Astrocyte (in vitro differentiated cells and primary cell): ENCODE measurements at regions not wholly inside any gene's neighbourhood (a gene's known extent, or its start where the extent isn't known, plus 50 kb on each side); places are given as distances from the start of the nearest gene placed in this dataset.

Experiments
- DNase-seq: peaks from one replicate; pipeline ENCODE4 v3.0.0-alpha.2; 2010; ENCODE audit warnings: low read depth
- FAIRE-seq: peaks from 2 replicates; lab custom pipeline; 2011; peaks lifted over from hg19 to GRCh38; lab: Jason Lieb, UNC
- H2AFZ ChIP-seq: 2 replicates; pipeline ENCODE4 v1.6.0; 2012; ENCODE audit warnings: low read depth, low read length, inconsistent platforms
- H3K27ac ChIP-seq: 2 replicates; pipeline ENCODE4 v1.5.1; 2011; ENCODE audit warnings: low read depth, low read length, inconsistent platforms
- H3K27me3 ChIP-seq: 2 replicates; pipeline ENCODE4 v1.6.0; 2011; ENCODE audit warnings: low read length, inconsistent platforms; ENCODE audit not compliant: insufficient read depth
- H3K36me3 ChIP-seq: 2 replicates; pipeline ENCODE4 v1.5.1; 2011; ENCODE audit warnings: low read length, inconsistent platforms; ENCODE audit not compliant: insufficient read depth
- H3K4me1 ChIP-seq: 2 replicates; pipeline ENCODE4 v1.5.1; 2011; ENCODE audit warnings: low read length, inconsistent platforms; ENCODE audit not compliant: insufficient read depth
- H3K4me2 ChIP-seq: 2 replicates; pipeline ENCODE4 v1.6.0; 2012; ENCODE audit warnings: low read length, inconsistent platforms
- H3K4me3 ChIP-seq: 2 replicates; pipeline ENCODE4 v1.5.1; 2011; ENCODE audit warnings: low read depth, mild to moderate bottlenecking, low read length, inconsistent platforms; ENCODE audit not compliant: insufficient read depth
- H3K79me2 ChIP-seq: 2 replicates; pipeline ENCODE4 v1.6.0; 2012; ENCODE audit warnings: mild to moderate bottlenecking, low read length, inconsistent platforms; ENCODE audit not compliant: insufficient read depth
- H3K9ac ChIP-seq: 2 replicates; pipeline ENCODE4 v1.6.0; 2012; ENCODE audit warnings: mild to moderate bottlenecking, low read length, inconsistent platforms
- H3K9me3 ChIP-seq: 2 replicates; pipeline ENCODE4 v1.5.1; 2012; ENCODE audit warnings: low read depth, mild to moderate bottlenecking, low read length, inconsistent platforms; ENCODE audit not compliant: insufficient read depth
- H4K20me1 ChIP-seq: 2 replicates; pipeline ENCODE4 v1.6.0; 2012; ENCODE audit warnings: low read length, inconsistent platforms; ENCODE audit not compliant: insufficient read depth
- H3K27ac Mint-ChIP-seq: one replicate; pipeline ENCODE4 v1.8.0; 2021; ENCODE audit warnings: mild to moderate bottlenecking, mixed read lengths; ENCODE audit not compliant: unreplicated experiment
- H3K27me3 Mint-ChIP-seq: one replicate; pipeline ENCODE4 v1.8.0; 2021; ENCODE audit warnings: low read depth, mixed read lengths; ENCODE audit not compliant: unreplicated experiment
- H3K36me3 Mint-ChIP-seq: one replicate; pipeline ENCODE4 v1.8.0; 2021; ENCODE audit warnings: low read depth, mixed read lengths; ENCODE audit not compliant: unreplicated experiment
- H3K4me1 Mint-ChIP-seq: one replicate; pipeline ENCODE4 v1.8.0; 2021; ENCODE audit warnings: low read depth, mixed read lengths; ENCODE audit not compliant: unreplicated experiment
- H3K4me3 Mint-ChIP-seq: one replicate; pipeline ENCODE4 v1.8.0; 2021; ENCODE audit warnings: mild to moderate bottlenecking, moderate library complexity, mixed read lengths; ENCODE audit not compliant: unreplicated experiment
- H3K9me3 Mint-ChIP-seq: one replicate; pipeline ENCODE4 v1.8.0; 2021; ENCODE audit warnings: mild to moderate bottlenecking, mixed read lengths; ENCODE audit not compliant: unreplicated experiment
- EZH2 ChIP-seq: IDR thresholded peaks from 2 replicates; pipeline ENCODE4 v1.6.1; 2012; ENCODE audit warnings: mild to moderate bottlenecking, low read length, inconsistent platforms; ENCODE audit not compliant: insufficient read depth
- TF ChIP-seq, protein P1 (sequence below): IDR thresholded peaks from 2 replicates; pipeline ENCODE4 v1.5.1; 2011; ENCODE audit warnings: low read depth, mild to moderate bottlenecking, inconsistent platforms, low read length, moderate library complexity; ENCODE audit not compliant: insufficient read depth

DNA sequence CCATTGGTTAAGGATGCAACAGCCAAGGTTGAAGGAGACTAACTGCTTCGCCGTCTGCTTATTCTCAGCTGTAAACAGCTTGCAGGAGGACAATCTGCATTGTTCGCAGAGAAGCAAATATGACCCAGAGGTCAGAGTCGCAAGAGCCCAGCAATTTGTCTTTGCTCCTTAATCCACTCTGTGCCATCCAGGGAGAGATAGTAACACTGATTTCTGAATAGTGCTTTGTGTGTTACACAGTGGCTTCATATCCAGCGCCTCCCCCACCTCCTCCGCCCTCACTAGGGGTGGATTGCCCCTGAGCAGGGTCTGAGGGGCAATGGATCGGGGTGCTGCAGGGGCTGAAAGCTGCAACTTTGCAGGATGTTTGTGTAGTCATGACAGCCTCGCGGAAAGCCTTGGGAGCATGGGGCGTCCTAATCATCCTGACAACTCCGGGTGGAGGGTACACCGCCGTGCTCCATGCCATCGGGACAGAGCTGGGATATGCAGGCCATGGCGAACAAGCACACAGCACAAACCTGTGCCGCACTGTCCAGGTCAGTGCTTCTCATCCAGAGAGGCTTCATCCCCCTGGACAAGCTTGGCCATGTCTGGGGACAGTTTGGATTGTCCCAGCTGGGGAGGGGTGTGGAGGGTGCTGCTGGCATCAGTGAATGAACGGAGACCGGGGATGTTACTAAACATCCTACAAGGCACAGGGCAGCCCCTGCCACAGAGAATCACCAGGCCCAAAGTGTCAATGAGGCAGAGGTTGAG lies 103.1 kb upstream of the INSIG1 start:
- FAIRE-seq = no peak
- peaks cover 22% of the 10 kb centered on the region for H3K4me1 Mint-ChIP-seq
- no peaks in the 10 kb centered on the region for H3K27me3 ChIP-seq

DNA sequence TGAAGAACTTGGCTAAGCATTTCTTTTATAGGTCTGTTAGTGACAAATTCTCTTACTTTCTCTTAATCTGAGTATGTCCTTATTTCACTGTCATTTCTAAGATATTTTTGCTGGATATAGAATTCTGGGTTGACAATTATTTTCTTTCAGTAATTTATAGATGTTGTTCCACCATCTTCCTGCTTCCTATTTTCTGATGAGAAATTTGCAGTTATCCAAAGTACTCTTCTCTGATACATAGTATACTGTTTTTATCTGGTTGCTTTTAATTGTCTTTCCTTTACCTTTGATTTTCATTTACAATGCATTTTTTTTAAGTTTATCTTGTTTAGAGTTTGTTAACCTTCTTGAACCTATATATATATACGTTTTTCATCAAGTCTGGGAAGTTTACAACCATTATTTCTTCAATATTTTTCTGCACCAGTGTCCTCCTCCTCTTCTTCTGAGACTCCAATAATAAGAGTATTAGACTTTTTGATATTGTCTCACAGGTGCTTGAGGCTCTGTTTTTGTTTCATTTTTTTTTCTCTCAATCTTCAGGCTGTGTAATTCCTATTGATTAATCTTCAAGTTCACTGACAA lies 101.6 kb upstream of the INSIG1 start:
- H3K9me3 ChIP-seq = no peaks in the 10 kb centered on the region
- H3K27me3 Mint-ChIP-seq = no peaks in the 10 kb centered on the region
- H3K36me3 ChIP-seq = no peaks in the 10 kb centered on the region
- no peak overlapping the region for H3K27ac ChIP-seq
- no peaks in the 10 kb centered on the region for H3K27me3 ChIP-seq
- H3K9ac ChIP-seq = no peak overlapping the region
- H3K27ac Mint-ChIP-seq = no peak overlapping the region
- no peak overlapping the region for H3K4me2 ChIP-seq
- TF ChIP-seq, protein P1, sequence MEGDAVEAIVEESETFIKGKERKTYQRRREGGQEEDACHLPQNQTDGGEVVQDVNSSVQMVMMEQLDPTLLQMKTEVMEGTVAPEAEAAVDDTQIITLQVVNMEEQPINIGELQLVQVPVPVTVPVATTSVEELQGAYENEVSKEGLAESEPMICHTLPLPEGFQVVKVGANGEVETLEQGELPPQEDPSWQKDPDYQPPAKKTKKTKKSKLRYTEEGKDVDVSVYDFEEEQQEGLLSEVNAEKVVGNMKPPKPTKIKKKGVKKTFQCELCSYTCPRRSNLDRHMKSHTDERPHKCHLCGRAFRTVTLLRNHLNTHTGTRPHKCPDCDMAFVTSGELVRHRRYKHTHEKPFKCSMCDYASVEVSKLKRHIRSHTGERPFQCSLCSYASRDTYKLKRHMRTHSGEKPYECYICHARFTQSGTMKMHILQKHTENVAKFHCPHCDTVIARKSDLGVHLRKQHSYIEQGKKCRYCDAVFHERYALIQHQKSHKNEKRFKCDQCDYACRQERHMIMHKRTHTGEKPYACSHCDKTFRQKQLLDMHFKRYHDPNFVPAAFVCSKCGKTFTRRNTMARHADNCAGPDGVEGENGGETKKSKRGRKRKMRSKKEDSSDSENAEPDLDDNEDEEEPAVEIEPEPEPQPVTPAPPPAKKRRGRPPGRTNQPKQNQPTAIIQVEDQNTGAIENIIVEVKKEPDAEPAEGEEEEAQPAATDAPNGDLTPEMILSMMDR = no peak
- no peak for TF ChIP-seq EZH2
- no peak overlapping the region for H3K4me3 Mint-ChIP-seq
- H3K9me3 Mint-ChIP-seq = peaks cover 17% of the 10 kb centered on the region
- no peak overlapping the region for H2AFZ ChIP-seq
- FAIRE-seq (no peak), DNase-seq (no peak)
- H3K36me3 Mint-ChIP-seq = no peaks in the 10 kb centered on the region
- no peaks in the 10 kb centered on the region for H4K20me1 ChIP-seq
- peaks cover 13% of the 10 kb centered on the region for H3K4me1 ChIP-seq
- H3K79me2 ChIP-seq = no peaks in the 10 kb centered on the region
- no peak overlapping the region for H3K4me3 ChIP-seq
- H3K4me1 Mint-ChIP-seq = peaks cover 22% of the 10 kb centered on the region

More for the DNA sequence above, 103.1 kb upstream of the INSIG1 start:
- DNase-seq = no peak
- no peaks in the 10 kb centered on the region for H3K36me3 ChIP-seq
- no peaks in the 10 kb centered on the region for H3K9me3 ChIP-seq
- H3K4me2 ChIP-seq = no peak overlapping the region
- Mint-ChIP-seq H3K9me3 (peaks cover 19% of the 10 kb centered on the region), H3K27me3 (no peaks in the 10 kb centered on the region), H3K4me3 (no peak overlapping the region), H3K36me3 (no peaks in the 10 kb centered on the region), H3K27ac (no peak overlapping the region)
- H3K4me1 ChIP-seq = peaks cover 11% of the 10 kb centered on the region
- no peak overlapping the region for H3K27ac ChIP-seq
- no peak overlapping the region for H3K4me3 ChIP-seq
- H2AFZ ChIP-seq = no peak overlapping the region
- no peaks in the 10 kb centered on the region for H4K20me1 ChIP-seq
- H3K9ac ChIP-seq = no peak overlapping the region
- H3K79me2 ChIP-seq = no peaks in the 10 kb centered on the region
- TF ChIP-seq, protein P1 = no peak
- TF ChIP-seq EZH2 = no peak
